MCF 10A (cell line): ENCODE measurements at regions not wholly inside any gene's neighbourhood (a gene's known extent, or its start where the extent isn't known, plus 50 kb on each side); places are given as distances from the start of the nearest gene placed in this dataset.

Experiments used
- BruUV-seq: library from RNA; stranded (reverse); fragments of 400-500 nt; replicated peaks from 2 replicates; lab custom pipeline; 2021; lab: Mats Ljungman, UMichigan
- CTCF ChIA-PET: fragments of 300-600 bp; sonication (Branson Sonifier 250); formaldehyde crosslinking; extraction: SDS; loops from one replicate; lab custom pipeline; 2021; ENCODE audit warnings: antibody characterized with exemption, inconsistent platforms; lab: Yijun Ruan, JAX
- POLR2A ChIA-PET: fragments of 300-600, 350-650 bp; sonication (Branson Sonifier 250); formaldehyde crosslinking; extraction: SDS; loops from one replicate; lab custom pipeline; 2020; ENCODE audit warnings: antibody characterized with exemption, inconsistent platforms; lab: Yijun Ruan, JAX
- DNase-seq: peaks from one replicate; pipeline ENCODE4 v3.0.0-alpha.2; 2018; ENCODE audit not compliant: unreplicated experiment
- H3K27ac Mint-ChIP-seq: one replicate; pipeline ENCODE4 v1.8.0; 2022; ENCODE audit warnings: mild to moderate bottlenecking, low read depth, mixed read lengths; ENCODE audit not compliant: unreplicated experiment
- H3K27me3 Mint-ChIP-seq: one replicate; pipeline ENCODE4 v1.8.0; 2022; ENCODE audit warnings: mixed read lengths; ENCODE audit not compliant: insufficient read depth, unreplicated experiment
- H3K36me3 Mint-ChIP-seq: one replicate; pipeline ENCODE4 v1.8.0; 2022; ENCODE audit warnings: mild to moderate bottlenecking, moderate library complexity, mixed read lengths; ENCODE audit not compliant: insufficient read depth, unreplicated experiment
- H3K4me1 Mint-ChIP-seq: one replicate; pipeline ENCODE4 v1.8.0; 2022; ENCODE audit warnings: mixed read lengths; ENCODE audit not compliant: insufficient read depth, unreplicated experiment
- H3K4me3 Mint-ChIP-seq: one replicate; pipeline ENCODE4 v1.8.0; 2022; ENCODE audit warnings: mild to moderate bottlenecking, moderate library complexity, mixed read lengths; ENCODE audit not compliant: unreplicated experiment
- H3K9me3 Mint-ChIP-seq: one replicate; pipeline ENCODE4 v1.8.0; 2022; ENCODE audit warnings: mixed read lengths; ENCODE audit not compliant: unreplicated experiment
- intact Hi-C: fragments of 100-400 bp; cut with micrococcal nuclease; formaldehyde crosslinking; loops from 2 replicates; pipeline ENCODE4 v1.14.1; 2022
- TF ChIP-seq, protein P1 (sequence below): fragments of 200-600 bp; IDR thresholded peaks from one replicate; pipeline ENCODE4 v1.8.0; 2022; ENCODE audit warnings: antibody characterized with exemption, mild to moderate bottlenecking; ENCODE audit not compliant: unreplicated experiment

DNA sequence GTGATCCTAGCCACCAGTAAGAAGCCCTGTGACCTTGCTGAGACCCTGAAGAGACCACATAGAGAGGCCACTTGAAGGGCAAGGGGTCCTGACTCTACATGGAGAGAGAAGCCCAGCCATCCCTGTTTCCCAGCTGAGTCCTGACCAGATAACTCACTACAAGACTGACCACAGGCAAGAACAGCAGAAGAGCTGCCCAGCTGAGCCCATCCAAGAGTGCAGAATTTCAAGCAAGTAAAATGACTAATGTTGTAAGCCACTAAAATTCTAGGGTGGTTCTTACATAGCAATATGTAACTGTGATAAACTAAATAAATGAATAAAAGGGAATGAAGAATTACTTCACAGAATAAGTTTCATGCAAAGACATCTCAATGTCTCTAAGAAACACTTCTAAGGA, 58.4 kb upstream of the WIPF1 start:
- ChIA-PET CTCF (interaction anchor here (2.3 kb wide), 1 partner anchor 44 kb away, joined by 7 read pairs; no protein-coding TSS in a partner anchor), POLR2A (no interaction called here)
- Mint-ChIP-seq H3K9me3 (no peaks in the 10 kb centered on the region), H3K36me3 (no peaks in the 10 kb centered on the region), H3K4me1 (peaks cover 6% of the 10 kb centered on the region), H3K27ac (no peak overlapping the region), H3K4me3 (no peak overlapping the region), H3K27me3 (no peaks in the 10 kb centered on the region)
- DNase-seq = no peak
- intact Hi-C loops = no loop called here
- no TSS peak for BruUV-seq
- TF ChIP-seq, protein P1, sequence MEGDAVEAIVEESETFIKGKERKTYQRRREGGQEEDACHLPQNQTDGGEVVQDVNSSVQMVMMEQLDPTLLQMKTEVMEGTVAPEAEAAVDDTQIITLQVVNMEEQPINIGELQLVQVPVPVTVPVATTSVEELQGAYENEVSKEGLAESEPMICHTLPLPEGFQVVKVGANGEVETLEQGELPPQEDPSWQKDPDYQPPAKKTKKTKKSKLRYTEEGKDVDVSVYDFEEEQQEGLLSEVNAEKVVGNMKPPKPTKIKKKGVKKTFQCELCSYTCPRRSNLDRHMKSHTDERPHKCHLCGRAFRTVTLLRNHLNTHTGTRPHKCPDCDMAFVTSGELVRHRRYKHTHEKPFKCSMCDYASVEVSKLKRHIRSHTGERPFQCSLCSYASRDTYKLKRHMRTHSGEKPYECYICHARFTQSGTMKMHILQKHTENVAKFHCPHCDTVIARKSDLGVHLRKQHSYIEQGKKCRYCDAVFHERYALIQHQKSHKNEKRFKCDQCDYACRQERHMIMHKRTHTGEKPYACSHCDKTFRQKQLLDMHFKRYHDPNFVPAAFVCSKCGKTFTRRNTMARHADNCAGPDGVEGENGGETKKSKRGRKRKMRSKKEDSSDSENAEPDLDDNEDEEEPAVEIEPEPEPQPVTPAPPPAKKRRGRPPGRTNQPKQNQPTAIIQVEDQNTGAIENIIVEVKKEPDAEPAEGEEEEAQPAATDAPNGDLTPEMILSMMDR = no peak

DNA sequence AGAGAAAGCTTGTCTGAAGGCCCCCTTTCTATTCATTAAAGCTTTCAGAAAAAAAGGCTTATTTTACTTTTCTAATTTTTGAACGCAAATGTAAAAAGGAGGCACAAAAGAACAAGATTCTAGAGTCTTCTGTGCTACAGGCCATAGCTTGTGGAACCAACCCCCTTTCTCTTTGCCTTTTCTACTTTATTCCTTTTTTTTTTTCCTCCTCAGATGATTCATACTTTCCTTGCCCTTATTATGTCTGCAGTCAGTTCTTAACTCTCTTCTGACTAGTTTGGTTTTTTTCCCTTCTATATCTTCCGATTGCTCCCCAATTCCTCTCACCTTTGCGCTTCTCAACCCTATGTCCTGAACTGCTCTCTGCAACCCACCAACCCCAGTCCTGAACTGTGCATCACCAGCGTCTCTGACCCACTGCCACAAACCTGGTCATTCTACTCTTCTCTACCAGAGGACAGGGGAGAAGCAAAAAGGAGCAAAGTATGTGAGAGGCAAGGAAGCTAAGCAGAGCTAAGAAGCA, 56.9 kb upstream of the WIPF1 start:
- peaks cover 6% of the 10 kb centered on the region for H3K4me1 Mint-ChIP-seq
- H3K27me3 Mint-ChIP-seq = no peaks in the 10 kb centered on the region
- H3K9me3 Mint-ChIP-seq = peaks cover 3% of the 10 kb centered on the region
- H3K4me3 Mint-ChIP-seq = no peak overlapping the region
- H3K27ac Mint-ChIP-seq = no peak overlapping the region
- ChIA-PET POLR2A (no interaction called here), CTCF (interaction anchor here (0.6 kb wide), 2 partner anchors 8 to 10 kb away, joined by 3 read pairs; no protein-coding TSS in a partner anchor)
- TF ChIP-seq, protein P1 = no peak
- intact Hi-C loops = no loop called here
- H3K36me3 Mint-ChIP-seq = no peaks in the 10 kb centered on the region
- no peak for DNase-seq
- no TSS peak for BruUV-seq

DNA sequence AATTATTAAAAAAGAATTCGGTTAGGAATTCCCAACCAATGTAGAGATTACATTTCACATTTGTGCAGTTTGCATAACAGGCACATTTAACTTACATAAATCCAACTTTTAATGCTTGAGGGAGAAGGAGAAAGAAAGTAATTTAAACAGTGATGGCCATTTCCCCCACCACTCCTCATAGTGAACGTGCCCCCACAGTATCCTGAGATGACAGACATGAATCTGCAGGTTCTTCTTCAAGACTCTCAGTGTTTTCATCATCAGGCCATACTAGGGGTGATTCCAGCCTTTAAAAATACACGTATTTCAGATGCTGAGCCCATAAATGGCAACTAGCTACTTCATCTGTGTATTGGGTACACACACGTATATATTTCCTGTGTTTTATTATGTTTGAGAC, 51.3 kb upstream of the WIPF1 start:
- Mint-ChIP-seq H3K9me3 (peaks cover 11% of the 10 kb centered on the region), H3K27ac (no peak overlapping the region), H3K4me1 (no peaks in the 10 kb centered on the region), H3K36me3 (no peaks in the 10 kb centered on the region), H3K27me3 (no peaks in the 10 kb centered on the region), H3K4me3 (no peak overlapping the region)
- TF ChIP-seq, protein P1 = no peak
- CTCF ChIA-PET = no interaction called here
- BruUV-seq = no TSS peak
- POLR2A ChIA-PET = no interaction called here
- no peak for DNase-seq
- intact Hi-C loops = no loop called here
